HG03565 (cell line): ENCODE measurements at regions not wholly inside any gene's neighbourhood (a gene's known extent, or its start where the extent isn't known, plus 50 kb on each side); places are given as distances from the start of the nearest gene placed in this dataset.

Experiments
- ATAC-seq: cut with Tn5 transposase; IDR thresholded peaks from one replicate; pipeline ENCODE4 v1.9.1; 2021; ENCODE audit warnings: mild to moderate bottlenecking, moderate library complexity; ENCODE audit not compliant: unreplicated experiment

- ATAC-seq = no peak
Measured at GRCh38 chr4:59831746-59832145, 1368.4 kb upstream of the ADGRL3 start.

- ATAC-seq = no peak
Measured at GRCh38 chr4:59834943-59835342, 1365.2 kb upstream of the ADGRL3 start.

- ATAC-seq = no peak
Measured at GRCh38 chr4:59837751-59838150, 1362.4 kb upstream of the ADGRL3 start.

GRCh38 chr4:59838236-59838635 lies 1361.9 kb upstream of the ADGRL3 start:
- ATAC-seq = no peak

- ATAC-seq = no peak
Measured at GRCh38 chr4:59841698-59842097, 1358.4 kb upstream of the ADGRL3 start.

- ATAC-seq = no peak
Measured at GRCh38 chr4:59848457-59848856, 1351.7 kb upstream of the ADGRL3 start.

GRCh38 chr4:59855630-59856352 lies 1344.3 kb upstream of the ADGRL3 start:
- ATAC-seq = no peak

GRCh38 chr4:59869056-59869455 lies 1331.1 kb upstream of the ADGRL3 start:
- ATAC-seq = no peak

- no peak for ATAC-seq
Measured at GRCh38 chr4:59869559-59869958, 1330.6 kb upstream of the ADGRL3 start.

- ATAC-seq = no peak
Measured at GRCh38 chr4:59881632-59882031, 1318.5 kb upstream of the ADGRL3 start.

GRCh38 chr4:59904331-59904730 lies 1295.8 kb upstream of the ADGRL3 start:
- ATAC-seq = no peak

GRCh38 chr4:59920416-59920815 lies 1279.7 kb upstream of the ADGRL3 start:
- no peak for ATAC-seq

- ATAC-seq = no peak
Measured at GRCh38 chr4:59925290-59925689, 1274.8 kb upstream of the ADGRL3 start.

GRCh38 chr4:59936566-59936965 lies 1263.6 kb upstream of the ADGRL3 start:
- ATAC-seq = no peak

- ATAC-seq = no peak
Measured at GRCh38 chr4:59938166-59938565, 1262.0 kb upstream of the ADGRL3 start.

GRCh38 chr4:59945277-59945676 lies 1254.8 kb upstream of the ADGRL3 start:
- ATAC-seq = no peak

- ATAC-seq = no peak
Measured at GRCh38 chr4:59945716-59946115, 1254.4 kb upstream of the ADGRL3 start.

GRCh38 chr4:59956366-59956765 lies 1243.8 kb upstream of the ADGRL3 start:
- ATAC-seq = no peak

- ATAC-seq = no peak
Measured at GRCh38 chr4:59960143-59960542, 1240.0 kb upstream of the ADGRL3 start.

- no peak for ATAC-seq
Measured at GRCh38 chr4:59966758-59967157, 1233.4 kb upstream of the ADGRL3 start.

GRCh38 chr4:59968796-59969195 lies 1231.3 kb upstream of the ADGRL3 start:
- ATAC-seq = no peak

- ATAC-seq = no peak
Measured at GRCh38 chr4:59969909-59970308, 1230.2 kb upstream of the ADGRL3 start.

- ATAC-seq = no peak
Measured at GRCh38 chr4:59971952-59972351, 1228.2 kb upstream of the ADGRL3 start.
